ENCODE measurements at regions not wholly inside any gene's neighbourhood (a gene's known extent, or its start where the extent isn't known, plus 50 kb on each side); places are given as distances from the start of the nearest gene placed in this dataset.

DNA sequence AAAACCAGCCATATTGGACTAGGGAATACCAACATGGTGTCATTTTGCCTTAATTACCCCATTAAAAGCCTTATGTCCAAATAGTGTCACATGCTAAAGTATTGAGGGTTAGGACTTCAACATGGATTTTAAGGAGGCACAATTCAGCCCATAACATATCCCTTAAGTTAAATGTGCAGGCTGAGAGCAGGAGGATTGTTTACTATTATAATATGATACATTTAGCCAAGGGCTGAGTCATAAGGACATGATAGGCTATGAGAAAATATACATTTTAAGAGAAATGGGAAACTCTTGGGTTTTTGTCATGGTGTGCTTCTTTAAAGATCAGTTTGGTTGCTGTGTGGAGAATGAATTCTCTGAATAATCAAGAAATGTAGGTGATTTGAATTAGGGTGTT is 136.8 kb downstream of the RDH14 start:
- no peak for DNase-seq

- DNase-seq = no peak
These were observed 137.9 kb downstream of the RDH14 start for GRCh38 chr2:18422432-18423165.

DNA sequence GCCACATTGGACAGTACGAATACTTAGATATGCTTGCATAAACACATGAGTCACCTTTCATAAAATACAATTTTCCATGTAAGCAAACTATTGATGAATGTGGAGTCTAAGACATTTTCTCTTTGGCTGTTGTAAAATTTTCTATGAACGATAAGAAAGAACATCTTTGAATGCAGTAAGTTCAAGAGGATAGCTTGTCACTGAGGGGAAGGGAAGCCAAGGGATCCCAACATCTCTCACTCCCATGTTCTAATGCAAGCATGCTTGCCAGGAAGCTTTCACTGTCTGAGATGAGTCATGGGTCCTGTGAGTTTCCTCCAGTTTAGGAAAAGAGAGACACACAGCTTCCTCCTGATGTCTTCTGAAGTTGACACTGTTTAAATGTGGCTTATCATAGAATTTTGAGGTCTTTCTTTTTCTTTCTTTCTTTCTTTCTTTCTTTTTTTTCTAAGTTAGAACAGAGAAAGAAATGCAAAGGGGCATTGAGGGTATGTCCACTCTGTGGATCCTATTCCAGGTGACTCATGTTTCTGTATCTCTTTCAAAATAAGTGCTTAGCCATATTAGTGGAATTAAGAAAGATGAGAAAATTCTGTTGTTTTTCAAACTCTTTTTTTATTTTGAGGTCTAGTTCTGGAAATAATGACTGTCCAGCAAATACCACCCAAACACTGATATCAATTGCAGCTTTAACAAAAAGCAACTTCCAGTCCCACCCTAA is 146.6 kb downstream of the RDH14 start:
- no peak for DNase-seq

GRCh38 chr2:18412980-18413675 is 147.3 kb downstream of the RDH14 start:
- DNase-seq = no peak

DNA sequence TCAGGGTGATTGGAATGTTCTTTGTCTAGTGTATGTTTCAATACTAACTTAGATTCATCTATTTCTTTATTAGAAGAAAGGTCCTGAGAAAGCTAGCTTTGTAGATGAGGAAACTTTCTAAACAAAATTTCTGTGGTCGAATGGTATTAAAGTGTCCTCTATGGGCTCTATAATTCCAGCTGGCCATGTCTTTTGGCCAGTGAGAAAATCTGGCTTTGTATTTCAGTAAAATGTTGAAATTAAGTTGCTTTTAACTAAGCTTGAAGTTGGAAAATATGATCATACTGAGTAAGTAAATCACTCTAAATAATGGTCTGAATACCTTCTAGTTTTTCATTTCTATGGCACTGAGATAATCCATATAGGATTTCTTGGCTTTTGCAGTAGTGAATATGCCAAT is 148.8 kb downstream of the RDH14 start:
- DNase-seq = no peak

- no peak for DNase-seq
These were observed 149.9 kb downstream of the RDH14 start for GRCh38 chr2:18410543-18410942.

DNA sequence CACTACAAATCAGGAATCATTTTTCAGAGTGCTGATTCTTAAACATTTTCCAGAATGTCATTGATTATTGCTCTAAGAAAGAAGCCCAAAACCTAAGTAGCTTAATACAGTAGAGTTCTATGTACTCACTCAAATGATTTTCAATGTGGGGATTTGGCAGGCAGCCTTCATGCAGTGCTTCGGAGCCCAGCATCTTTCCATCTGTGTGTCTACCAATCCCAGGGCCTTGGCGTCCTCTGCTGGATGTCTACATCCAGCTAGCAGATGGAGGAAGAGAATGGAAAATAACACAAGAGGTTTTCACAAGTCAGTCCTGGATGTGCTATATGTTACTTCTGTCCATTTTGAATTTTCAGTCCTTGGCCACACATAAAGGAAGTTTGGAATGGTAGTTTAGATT is 151.8 kb downstream of the RDH14 start:
- DNase-seq = no peak

DNA sequence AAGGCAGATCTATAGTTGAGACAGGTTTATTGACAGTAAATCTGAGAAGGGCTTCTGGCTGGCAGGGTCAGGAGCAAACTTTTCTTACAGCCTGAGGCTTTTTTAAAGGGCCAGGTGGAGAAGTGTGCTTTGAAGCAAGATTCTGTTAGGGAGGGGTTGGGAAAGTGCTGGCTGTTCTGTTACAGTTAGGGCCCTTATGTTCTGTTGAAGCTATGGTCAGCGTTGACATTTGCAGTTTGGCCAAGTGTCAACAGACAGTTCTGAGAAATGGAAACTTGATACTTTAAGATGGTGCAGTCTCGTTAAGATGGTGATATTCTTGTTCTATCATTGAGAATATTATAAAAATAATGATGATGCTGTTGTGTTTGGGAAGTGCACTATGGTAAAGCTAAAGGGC is 154.2 kb downstream of the RDH14 start:
- no peak for DNase-seq

DNA sequence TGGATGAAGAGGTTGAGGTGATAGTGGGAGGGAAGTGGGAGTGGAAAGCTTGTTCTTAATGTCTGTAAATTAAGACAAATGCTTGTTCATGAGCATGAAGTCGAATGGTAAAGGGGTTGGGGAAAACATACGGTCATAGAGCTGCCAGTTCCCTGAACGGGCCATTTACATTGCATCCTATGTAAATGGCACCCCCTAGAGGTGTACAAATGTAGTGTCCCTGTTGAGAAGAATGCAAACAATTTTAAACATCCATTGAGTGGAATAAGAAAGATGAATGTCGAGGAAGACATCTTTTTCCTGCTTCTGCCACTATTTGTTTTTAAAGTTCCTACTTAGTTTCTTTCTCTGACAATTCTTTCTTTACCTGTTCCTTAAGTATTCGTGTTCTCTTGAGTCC is 155.7 kb downstream of the RDH14 start:
- DNase-seq = no peak

DNA sequence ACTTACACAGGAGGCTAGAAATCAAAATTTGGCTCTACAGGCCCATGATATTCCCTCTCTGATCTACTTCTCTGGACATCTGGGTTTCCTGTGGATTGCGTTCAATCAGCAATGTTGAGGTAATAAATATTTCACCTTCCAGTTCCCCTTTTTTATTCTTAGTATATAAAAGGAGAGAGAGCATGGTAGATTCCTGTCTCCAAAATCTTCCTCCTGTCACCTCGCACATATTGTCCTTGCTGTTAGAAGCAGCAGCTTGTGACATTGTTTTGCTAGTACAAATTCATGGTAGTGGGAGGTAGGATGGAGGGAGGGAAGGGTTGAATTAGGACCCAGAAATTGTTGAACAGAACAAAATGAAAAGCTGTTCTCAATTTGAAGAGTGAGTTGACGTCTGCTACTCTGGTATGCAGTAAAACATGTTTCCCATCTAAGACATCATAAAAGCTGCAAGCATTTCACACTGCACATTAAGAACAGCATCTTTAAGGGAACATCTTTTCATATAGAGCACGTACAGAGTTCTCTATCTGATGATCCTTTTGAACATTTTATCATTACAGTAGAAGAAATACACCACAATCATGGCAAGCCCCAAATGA is 156.4 kb downstream of the RDH14 start:
- DNase-seq = no peak

DNA sequence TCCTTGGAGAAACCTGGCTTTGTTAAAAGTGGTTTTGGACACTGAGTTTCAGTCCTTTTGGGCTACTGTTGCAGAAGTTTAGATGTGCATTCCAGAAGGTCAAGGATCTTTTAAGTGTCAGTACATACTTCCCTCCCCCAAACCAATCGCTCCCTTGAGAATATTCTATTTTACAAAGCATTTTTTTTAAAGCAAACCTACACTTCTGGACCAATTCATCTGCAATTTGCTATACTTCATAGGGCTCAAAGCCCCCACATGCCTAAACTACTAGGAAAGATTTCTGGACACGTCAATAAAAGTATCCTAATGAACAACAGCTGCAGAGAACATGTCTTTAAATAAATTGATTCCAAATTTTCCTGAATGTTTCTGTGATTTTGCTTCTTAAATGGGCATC is 157.6 kb downstream of the RDH14 start:
- no peak for DNase-seq

DNA sequence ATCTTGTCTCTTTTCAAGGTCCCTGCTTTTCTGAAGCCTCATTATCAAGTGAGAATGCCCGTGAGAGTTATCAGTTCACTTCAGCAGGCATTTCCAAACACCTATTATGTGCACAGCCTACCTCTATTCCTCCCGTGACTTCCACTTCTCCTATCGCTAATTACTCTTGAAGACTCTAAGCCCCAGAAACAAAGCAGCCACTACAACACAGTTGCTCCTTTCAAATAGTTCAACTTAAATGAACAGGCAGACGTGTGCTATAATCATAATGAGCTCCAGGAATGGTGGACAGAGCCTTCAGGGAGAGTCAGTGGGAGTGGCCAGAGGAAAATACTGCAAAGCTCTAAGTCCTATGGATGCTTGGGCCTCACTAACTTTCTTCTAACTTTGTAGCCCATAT is 159.0 kb downstream of the RDH14 start:
- DNase-seq = no peak

- no peak for DNase-seq
These were observed 160.9 kb downstream of the RDH14 start for GRCh38 chr2:18399601-18400000.

GRCh38 chr2:18398833-18399232 is 161.6 kb downstream of the RDH14 start:
- DNase-seq = no peak

DNA sequence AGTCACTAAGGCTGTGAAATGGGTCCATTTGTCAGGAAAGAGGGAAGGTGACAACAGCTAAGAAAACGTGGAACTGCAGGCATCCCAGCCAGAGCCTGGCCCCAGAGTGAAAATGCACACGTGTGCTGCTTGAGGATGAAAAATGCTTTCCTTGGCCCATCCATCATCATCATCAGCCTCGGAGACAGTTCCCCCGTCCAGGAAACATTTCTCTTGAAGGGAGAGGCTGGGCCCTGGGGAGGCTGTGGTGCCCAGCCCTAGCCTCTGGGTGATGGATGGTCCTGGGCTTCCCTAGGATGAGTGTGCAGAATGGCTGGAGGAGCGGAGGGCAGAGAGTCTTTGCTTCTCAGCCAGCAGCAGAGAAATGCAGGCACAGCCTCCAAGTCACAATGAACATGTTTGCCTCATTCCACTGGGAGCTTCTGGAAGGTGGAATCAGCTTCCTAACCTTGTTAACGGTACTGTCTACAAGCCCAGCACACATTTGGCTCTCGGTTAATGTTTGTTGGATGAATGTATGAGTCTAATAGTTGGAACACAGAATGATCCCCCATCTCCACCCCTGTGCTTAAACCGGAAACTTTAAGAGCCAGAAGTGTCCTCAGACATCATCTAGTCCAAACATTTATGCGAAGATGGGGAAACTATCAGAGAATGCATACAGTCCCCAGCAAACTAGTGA is 164.0 kb downstream of the RDH14 start:
- no peak for DNase-seq

DNA sequence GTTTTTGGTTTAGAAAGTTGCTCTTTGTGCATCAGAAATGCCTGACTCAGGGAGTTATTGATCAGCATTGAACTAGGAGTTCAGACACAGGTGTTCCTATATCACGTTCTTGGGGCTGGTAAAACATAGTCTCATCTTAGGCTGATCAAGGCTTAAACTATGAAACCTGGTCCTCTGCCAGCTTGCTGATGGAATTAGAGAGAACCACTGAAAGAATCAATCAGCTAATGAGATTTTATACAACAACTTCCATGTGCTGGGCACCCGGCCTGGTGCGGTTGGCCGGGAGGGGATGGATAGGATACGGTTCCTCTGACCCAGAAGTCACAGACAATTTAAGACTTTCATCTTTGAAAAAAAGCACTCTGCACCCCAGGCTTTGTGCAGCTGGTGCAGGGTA is 164.9 kb downstream of the RDH14 start:
- DNase-seq = no peak

DNA sequence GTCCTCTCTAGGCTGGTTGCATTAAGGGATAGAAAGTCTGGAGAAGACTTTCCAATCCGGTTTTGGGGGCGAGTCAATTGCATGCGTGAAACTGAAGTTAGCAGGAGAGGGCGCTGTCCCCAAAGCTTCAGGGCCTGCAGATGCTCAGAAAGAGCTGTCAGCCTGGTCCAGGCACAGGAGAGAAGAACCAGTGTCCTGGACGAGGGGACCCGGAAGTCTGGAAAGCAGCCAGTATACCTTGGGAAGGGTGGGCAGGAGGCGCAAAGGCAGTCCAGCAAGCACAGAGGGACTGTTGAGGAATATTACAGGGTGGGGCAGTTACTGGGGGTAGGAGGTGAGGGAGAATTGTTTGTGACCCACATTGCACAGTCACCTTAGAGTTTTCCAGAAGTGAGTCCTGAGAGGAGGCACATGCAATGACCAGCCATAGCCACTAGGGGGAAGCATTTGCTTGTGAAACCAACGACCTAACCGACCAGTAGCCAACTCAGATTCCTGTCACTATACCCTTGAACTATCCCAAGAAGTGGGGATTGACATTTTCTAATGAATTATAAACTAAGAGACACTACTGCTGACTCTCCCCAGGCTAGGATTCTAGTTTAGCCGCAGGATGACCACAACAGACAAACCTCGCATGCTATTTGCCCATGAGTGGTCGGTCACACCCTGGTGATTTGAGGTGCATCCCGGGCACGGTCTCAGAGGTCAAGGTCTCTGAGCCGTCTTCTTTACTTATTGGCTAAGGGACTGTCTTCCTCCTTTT is 172.8 kb downstream of the RDH14 start:
- peak; percentile 71 to 74 for DNase-seq

DNA sequence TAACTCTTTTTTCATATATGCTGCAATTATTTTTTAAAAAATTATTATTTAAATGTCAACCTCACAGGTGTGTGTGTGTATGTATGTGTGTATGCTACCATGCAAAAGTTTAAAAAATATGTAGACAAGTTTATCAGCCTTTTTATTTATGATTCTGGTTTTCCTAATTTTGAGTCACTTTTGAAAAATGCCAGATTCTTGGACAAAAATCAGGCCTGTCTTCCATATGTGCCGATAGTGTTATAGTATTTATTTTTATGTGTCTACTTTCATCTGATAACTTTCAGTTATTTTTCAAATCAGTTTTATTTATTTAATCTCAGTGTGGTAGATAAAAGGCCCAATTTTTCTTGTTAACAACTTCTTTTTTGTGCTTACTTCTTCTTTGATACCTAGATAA is 176.2 kb downstream of the RDH14 start:
- DNase-seq = no peak

DNA sequence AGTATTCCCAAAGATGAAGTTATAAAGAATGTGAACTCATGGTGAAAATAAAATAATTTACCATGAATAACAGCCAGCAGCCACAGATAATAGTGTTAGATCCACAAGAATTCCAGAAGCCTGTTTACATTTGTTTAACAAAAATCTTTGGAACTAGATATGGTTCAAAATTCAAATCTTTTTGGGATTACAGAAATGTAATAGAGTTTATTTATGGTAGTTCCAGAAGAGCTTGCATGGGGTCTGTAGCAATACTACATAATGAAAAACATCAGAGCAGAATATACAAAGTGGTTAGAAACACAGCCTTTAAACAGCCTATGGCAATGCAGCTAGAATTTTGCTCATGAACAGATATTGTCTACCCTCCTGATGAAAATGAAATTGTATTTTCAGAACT is 179.1 kb downstream of the RDH14 start:
- no peak for DNase-seq

DNA sequence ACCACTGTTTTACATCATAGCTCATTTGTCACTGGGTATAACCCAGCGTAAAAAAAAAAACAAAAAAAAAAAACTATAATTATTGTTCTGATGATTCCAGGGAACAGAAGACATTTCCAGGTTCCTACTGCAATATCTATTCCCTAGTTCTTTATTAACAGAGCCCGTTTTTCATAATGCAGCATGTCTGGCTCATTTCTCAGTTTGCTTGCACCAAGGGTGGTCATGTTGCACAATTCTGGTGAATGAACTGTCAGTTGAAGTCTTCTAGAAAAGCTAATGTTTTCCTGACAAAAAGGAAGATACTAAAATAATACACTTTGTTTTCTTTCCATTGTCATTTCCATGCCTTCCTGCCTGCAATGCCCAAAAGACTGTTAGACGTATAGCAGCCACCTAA is 180.1 kb downstream of the RDH14 start:
- DNase-seq = no peak

GRCh38 chr2:18379870-18380269 is 180.6 kb downstream of the RDH14 start:
- no peak for DNase-seq

GRCh38 chr2:18378020-18378653 is 182.3 kb downstream of the RDH14 start:
- DNase-seq = peak; percentile 26 to 29
